ENCODE measurements at regions not wholly inside any gene's neighbourhood (a gene's known extent, or its start where the extent isn't known, plus 50 kb on each side); places are given as distances from the start of the nearest gene placed in this dataset.

DNA sequence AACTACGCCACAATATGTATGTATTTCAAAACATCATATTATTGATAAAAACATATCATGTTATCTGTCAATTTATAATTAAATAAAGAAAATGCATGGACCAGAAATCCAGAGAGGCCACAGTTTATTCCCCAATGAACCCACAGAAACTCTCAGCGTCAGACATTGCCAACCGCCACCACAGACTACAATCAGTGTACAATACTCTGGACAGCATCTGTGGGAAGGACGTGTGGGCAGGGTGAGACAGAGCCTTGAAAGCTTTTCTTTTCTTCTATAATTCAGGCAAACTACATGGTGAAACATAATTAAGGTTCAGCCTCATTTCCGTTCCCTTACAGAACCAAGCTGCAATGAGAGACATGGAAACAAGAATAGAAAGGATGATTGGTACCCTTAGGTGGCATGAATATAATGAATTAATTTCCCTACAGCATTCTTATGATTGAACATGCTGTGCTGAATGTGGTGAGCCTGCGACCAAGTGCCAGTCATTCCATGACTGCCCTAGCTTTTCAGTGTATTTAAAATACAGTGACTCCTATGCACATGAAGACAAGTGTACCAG lies 909.3 kb downstream of the SORCS1 start:
- H3K4me1 ChIP-seq (ENCODE audit: control insufficient read depth in 3 of 3, insufficient read depth in 2 of 3, low read depth in 1 of 3, low read length in 2 of 3), result no peaks in the 10 kb centered on the region
- FAIRE-seq (no peak), DNase-seq (no peak)
- no peaks in the 10 kb centered on the region for H3K9me3 ChIP-seq (ENCODE audit: control insufficient read depth in 2 of 2, insufficient read depth in 1 of 2, low read depth in 1 of 2, low read length in 1 of 2)
- no peaks in the 10 kb centered on the region for H3K27me3 ChIP-seq (ENCODE audit: control insufficient read depth in 3 of 3, insufficient read depth in 3 of 3, low read length in 3 of 3)
- no peak overlapping the region for H3K27ac ChIP-seq (ENCODE audit: low read depth in 1 of 3, low read length in 2 of 3)
- 70 to 79% (median 75%) methylated on average over 6 of the region's 6 CpGs for WGBS, 3 donors
- H3K4me3 ChIP-seq (ENCODE audit: low read depth in 1 of 3, low read length in 3 of 3), result no peak overlapping the region
- H3K36me3 ChIP-seq (ENCODE audit: control insufficient read depth in 3 of 3, insufficient read depth in 2 of 3, low read depth in 1 of 3, low read length in 3 of 3), result no peaks in the 10 kb centered on the region

DNA sequence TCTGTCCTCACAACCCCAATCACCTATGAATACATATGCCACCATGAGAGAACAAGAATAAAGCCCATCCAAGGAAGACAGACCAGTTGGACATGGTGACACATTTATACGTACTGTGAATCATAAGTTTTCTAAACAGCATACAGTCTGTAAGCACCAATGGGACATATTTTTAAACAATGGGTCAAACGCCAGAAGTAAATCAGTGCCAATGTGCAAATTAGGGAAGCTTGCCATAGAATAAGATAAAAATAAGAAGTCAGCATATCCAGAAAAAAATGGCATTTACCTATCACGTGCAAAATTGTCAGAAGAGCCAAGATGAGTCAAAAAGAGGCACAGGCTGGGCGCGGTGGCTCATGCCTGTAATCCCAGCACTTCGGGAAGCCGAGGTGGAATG lies 910.4 kb downstream of the SORCS1 start:
- no peaks in the 10 kb centered on the region for H3K9me3 ChIP-seq (ENCODE audit: control insufficient read depth in 2 of 2, insufficient read depth in 1 of 2, low read depth in 1 of 2, low read length in 1 of 2)
- no peaks in the 10 kb centered on the region for H3K36me3 ChIP-seq (ENCODE audit: control insufficient read depth in 3 of 3, insufficient read depth in 2 of 3, low read depth in 1 of 3, low read length in 3 of 3)
- no peaks in the 10 kb centered on the region for H3K27me3 ChIP-seq (ENCODE audit: control insufficient read depth in 3 of 3, insufficient read depth in 3 of 3, low read length in 3 of 3)
- H3K4me1 ChIP-seq (ENCODE audit: control insufficient read depth in 3 of 3, insufficient read depth in 2 of 3, low read depth in 1 of 3, low read length in 2 of 3), result no peaks in the 10 kb centered on the region
- FAIRE-seq, result no peak
- H3K4me3 ChIP-seq (ENCODE audit: low read depth in 1 of 3, low read length in 3 of 3), result no peak overlapping the region
- no peak for DNase-seq
- no peak overlapping the region for H3K27ac ChIP-seq (ENCODE audit: low read depth in 1 of 3, low read length in 2 of 3)
- 68 to 77% (median 73%) methylated on average over 7 of the region's 7 CpGs for WGBS, 3 donors

DNA sequence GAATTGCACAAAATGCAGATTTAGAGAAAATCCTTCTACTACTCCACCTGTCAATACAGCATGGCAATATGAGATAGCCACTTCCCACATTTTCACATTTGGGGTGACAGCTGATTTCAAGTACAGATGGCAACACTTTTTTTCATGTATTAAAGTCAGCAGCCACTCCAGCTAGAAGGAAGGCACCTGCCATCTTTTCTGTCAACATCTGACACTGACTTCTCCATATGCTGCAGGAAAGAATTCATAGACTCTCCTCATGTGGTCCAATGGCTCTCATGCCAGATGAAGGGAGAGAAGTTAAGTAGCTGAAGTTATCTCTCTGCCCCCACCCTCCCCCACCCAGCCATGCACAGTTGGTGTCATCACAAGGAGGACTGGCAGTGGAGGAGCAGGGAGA lies 912.0 kb downstream of the SORCS1 start:
- Histone ChIP-seq H3K27ac (ENCODE audit: low read depth in 1 of 3, low read length in 2 of 3) (no peak overlapping the region), H3K27me3 (ENCODE audit: control insufficient read depth in 3 of 3, insufficient read depth in 3 of 3, low read length in 3 of 3) (no peaks in the 10 kb centered on the region), H3K36me3 (ENCODE audit: control insufficient read depth in 3 of 3, insufficient read depth in 2 of 3, low read depth in 1 of 3, low read length in 3 of 3) (no peaks in the 10 kb centered on the region), H3K9me3 (ENCODE audit: control insufficient read depth in 2 of 2, insufficient read depth in 1 of 2, low read depth in 1 of 2, low read length in 1 of 2) (no peaks in the 10 kb centered on the region), H3K4me1 (ENCODE audit: control insufficient read depth in 3 of 3, insufficient read depth in 2 of 3, low read depth in 1 of 3, low read length in 2 of 3) (no peaks in the 10 kb centered on the region), H3K4me3 (ENCODE audit: low read depth in 1 of 3, low read length in 3 of 3) (no peak overlapping the region)
- DNase-seq (no peak), FAIRE-seq (no peak)

DNA sequence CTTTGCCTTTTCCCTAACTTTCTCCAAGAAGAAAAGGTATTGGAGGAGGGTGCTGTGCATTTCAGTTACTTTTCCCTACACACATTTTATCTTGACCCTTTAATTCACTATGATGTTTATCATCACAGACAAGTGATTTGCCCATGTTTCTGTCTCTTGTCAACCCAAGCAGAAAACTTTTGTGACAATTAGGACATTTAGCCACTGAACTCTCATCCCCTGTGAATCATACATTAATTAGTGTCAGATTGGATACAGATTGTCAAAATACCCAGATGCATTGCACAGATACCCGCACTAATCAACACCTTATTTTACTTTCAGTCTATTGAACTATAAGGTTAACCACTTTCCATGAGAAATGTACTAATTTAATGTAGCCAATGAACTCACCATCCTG lies 912.9 kb downstream of the SORCS1 start:
- no peak overlapping the region for H3K27ac ChIP-seq (ENCODE audit: low read depth in 1 of 3, low read length in 2 of 3)

DNA sequence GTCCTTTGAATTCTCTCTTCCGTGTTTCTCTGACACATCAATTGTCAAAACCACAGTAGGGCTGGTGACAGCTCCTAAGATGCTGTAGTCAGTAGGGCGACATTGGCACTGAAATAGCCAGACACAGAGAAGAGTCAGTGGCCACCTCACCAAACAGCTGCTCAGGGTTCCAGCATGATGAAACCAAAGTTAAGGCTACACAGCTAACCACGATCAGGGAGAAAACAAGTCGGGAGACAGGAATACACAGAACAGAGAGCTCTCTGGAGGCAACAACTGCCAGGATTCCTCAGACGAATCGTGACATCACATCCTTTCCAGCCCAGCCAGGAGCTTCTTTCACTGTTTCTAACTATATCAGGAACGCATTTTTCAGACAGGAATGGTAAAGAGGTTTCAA lies 922.2 kb downstream of the SORCS1 start:
- DNase-seq, result no peak
- H3K27me3 ChIP-seq (ENCODE audit: control insufficient read depth in 3 of 3, insufficient read depth in 3 of 3, low read length in 3 of 3), result no peaks in the 10 kb centered on the region
- H3K9me3 ChIP-seq (ENCODE audit: control insufficient read depth in 2 of 2, insufficient read depth in 1 of 2, low read depth in 1 of 2, low read length in 1 of 2), result no peaks in the 10 kb centered on the region
- no peak overlapping the region for H3K4me3 ChIP-seq (ENCODE audit: low read depth in 1 of 3, low read length in 3 of 3)
- WGBS, 3 donors, result 60 to 71% (median 63%) methylated on average over 7 of the region's 7 CpGs
- no peak overlapping the region for H3K27ac ChIP-seq (ENCODE audit: low read depth in 1 of 3, low read length in 2 of 3)
- no peaks in the 10 kb centered on the region for H3K4me1 ChIP-seq (ENCODE audit: control insufficient read depth in 3 of 3, insufficient read depth in 2 of 3, low read depth in 1 of 3, low read length in 2 of 3)
- no peaks in the 10 kb centered on the region for H3K36me3 ChIP-seq (ENCODE audit: control insufficient read depth in 3 of 3, insufficient read depth in 2 of 3, low read depth in 1 of 3, low read length in 3 of 3)
- no peak for FAIRE-seq

More for the DNA sequence above, 912.9 kb downstream of the SORCS1 start:
- Histone ChIP-seq H3K27me3 (ENCODE audit: control insufficient read depth in 3 of 3, insufficient read depth in 3 of 3, low read length in 3 of 3) (no peaks in the 10 kb centered on the region), H3K4me1 (ENCODE audit: control insufficient read depth in 3 of 3, insufficient read depth in 2 of 3, low read depth in 1 of 3, low read length in 2 of 3) (no peaks in the 10 kb centered on the region), H3K9me3 (ENCODE audit: control insufficient read depth in 2 of 2, insufficient read depth in 1 of 2, low read depth in 1 of 2, low read length in 1 of 2) (no peaks in the 10 kb centered on the region), H3K4me3 (ENCODE audit: low read depth in 1 of 3, low read length in 3 of 3) (no peak overlapping the region), H3K36me3 (ENCODE audit: control insufficient read depth in 3 of 3, insufficient read depth in 2 of 3, low read depth in 1 of 3, low read length in 3 of 3) (no peaks in the 10 kb centered on the region)
- no peak for FAIRE-seq
- DNase-seq, result no peak
- 88 to 95% (median 89%) methylated on average over 1 of the region's 1 CpG for WGBS, 3 donors

DNA sequence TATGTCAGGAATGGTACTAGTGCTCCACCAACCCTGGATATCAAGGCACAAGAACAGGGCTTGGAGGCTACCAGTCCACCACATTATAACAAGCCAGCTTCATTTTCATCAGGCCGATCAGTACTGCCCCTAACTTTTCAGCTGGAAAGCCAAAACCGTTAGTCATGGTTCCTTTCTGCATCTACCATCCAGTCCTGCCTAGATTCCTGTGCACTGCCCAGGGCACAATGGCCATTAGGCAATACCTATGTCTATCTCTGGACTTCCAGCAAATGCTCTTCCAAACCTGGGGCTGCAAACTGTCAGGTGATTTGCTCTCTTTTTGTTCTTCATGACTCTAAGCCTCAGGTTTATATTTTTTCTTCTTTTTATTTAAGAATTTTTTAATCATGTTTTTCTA lies 937.7 kb downstream of the SORCS1 start:
- Histone ChIP-seq H3K27ac (ENCODE audit: low read depth in 1 of 3, low read length in 2 of 3) (no peak overlapping the region), H3K4me3 (ENCODE audit: low read depth in 1 of 3, low read length in 3 of 3) (no peak overlapping the region), H3K36me3 (ENCODE audit: control insufficient read depth in 3 of 3, insufficient read depth in 2 of 3, low read depth in 1 of 3, low read length in 3 of 3) (no peaks in the 10 kb centered on the region), H3K9me3 (ENCODE audit: control insufficient read depth in 2 of 2, insufficient read depth in 1 of 2, low read depth in 1 of 2, low read length in 1 of 2) (no peaks in the 10 kb centered on the region), H3K27me3 (ENCODE audit: control insufficient read depth in 3 of 3, insufficient read depth in 3 of 3, low read length in 3 of 3) (no peaks in the 10 kb centered on the region), H3K4me1 (ENCODE audit: control insufficient read depth in 3 of 3, insufficient read depth in 2 of 3, low read depth in 1 of 3, low read length in 2 of 3) (no peaks in the 10 kb centered on the region)
- FAIRE-seq, result no peak
- no peak for DNase-seq
- 55 to 72% (median 65%) methylated on average over 2 of the region's 2 CpGs for WGBS, 3 donors

DNA sequence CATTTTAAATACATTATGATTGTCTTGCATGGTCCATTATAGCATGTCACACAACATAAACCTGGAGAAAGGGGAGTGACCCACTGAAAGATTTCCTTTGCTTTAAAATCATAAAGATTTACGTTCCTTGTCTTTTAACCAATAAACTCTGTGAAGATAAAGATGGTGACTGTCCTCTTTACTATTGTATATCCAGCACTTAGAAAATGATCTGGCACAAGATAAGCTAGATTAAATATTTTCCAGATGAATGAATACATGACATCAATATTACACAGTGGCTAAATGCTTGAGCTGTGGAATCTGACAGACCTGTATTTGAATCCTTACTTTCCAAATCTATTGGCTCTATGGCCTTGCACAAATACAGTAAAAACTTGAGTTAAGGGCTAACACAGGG lies 938.4 kb downstream of the SORCS1 start:
- 8 to 54% (median 21%) methylated on average over 1 of the region's 1 CpG for WGBS, 3 donors

DNA sequence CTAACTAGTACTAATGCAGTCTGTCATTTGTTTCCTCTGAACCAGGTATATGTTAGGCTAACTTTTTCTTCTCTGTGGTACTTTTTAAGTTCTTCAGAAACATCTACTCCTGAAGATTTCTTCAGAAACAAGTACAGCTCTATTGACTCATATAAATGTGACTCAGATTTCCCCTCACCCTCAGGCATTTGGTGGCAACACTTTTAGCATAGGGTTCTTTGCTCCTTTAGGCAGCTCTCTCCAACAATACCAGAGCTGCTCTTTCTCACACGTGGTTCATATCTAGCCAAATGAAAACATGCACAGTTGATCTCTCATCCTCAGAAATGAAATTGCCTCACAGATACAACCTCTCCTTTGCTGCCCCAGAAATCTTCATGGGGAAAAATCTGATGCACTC lies 939.8 kb downstream of the SORCS1 start:
- FAIRE-seq, result no peak
- Histone ChIP-seq H3K27ac (ENCODE audit: low read depth in 1 of 3, low read length in 2 of 3) (no peak overlapping the region), H3K27me3 (ENCODE audit: control insufficient read depth in 3 of 3, insufficient read depth in 3 of 3, low read length in 3 of 3) (no peaks in the 10 kb centered on the region), H3K36me3 (ENCODE audit: control insufficient read depth in 3 of 3, insufficient read depth in 2 of 3, low read depth in 1 of 3, low read length in 3 of 3) (no peaks in the 10 kb centered on the region), H3K9me3 (ENCODE audit: control insufficient read depth in 2 of 2, insufficient read depth in 1 of 2, low read depth in 1 of 2, low read length in 1 of 2) (no peaks in the 10 kb centered on the region), H3K4me3 (ENCODE audit: low read depth in 1 of 3, low read length in 3 of 3) (no peak overlapping the region), H3K4me1 (ENCODE audit: control insufficient read depth in 3 of 3, insufficient read depth in 2 of 3, low read depth in 1 of 3, low read length in 2 of 3) (no peaks in the 10 kb centered on the region)
- no peak for DNase-seq
- WGBS, 3 donors, result 33 to 52% (median 37%) methylated on average over 1 of the region's 1 CpG

More for the DNA sequence above, 938.4 kb downstream of the SORCS1 start:
- H3K4me1 ChIP-seq (ENCODE audit: control insufficient read depth in 3 of 3, insufficient read depth in 2 of 3, low read depth in 1 of 3, low read length in 2 of 3), result no peaks in the 10 kb centered on the region
- H3K4me3 ChIP-seq (ENCODE audit: low read depth in 1 of 3, low read length in 3 of 3), result no peak overlapping the region
- no peaks in the 10 kb centered on the region for H3K9me3 ChIP-seq (ENCODE audit: control insufficient read depth in 2 of 2, insufficient read depth in 1 of 2, low read depth in 1 of 2, low read length in 1 of 2)
- no peak for FAIRE-seq
- no peak for DNase-seq
- no peaks in the 10 kb centered on the region for H3K27me3 ChIP-seq (ENCODE audit: control insufficient read depth in 3 of 3, insufficient read depth in 3 of 3, low read length in 3 of 3)
- no peaks in the 10 kb centered on the region for H3K36me3 ChIP-seq (ENCODE audit: control insufficient read depth in 3 of 3, insufficient read depth in 2 of 3, low read depth in 1 of 3, low read length in 3 of 3)
- no peak overlapping the region for H3K27ac ChIP-seq (ENCODE audit: low read depth in 1 of 3, low read length in 2 of 3)

DNA sequence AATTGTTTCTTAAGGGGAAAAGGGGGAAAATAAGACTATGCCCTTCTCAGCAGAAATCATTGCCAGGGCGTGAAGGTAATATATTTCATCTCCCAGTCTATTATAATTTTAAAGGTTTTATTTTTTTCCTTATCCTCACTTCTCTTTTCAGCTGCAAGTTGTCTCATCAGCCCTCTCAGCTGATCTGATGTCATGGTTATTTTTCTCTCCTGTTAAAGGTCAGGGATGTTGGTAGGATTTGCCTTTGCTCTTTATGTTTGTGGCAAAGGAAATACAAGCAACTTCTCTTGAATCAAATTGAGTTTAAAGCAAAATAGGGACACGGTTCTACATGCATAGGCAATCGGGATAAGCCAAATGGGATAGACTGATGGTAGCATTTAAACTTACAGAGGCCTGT lies 946.9 kb downstream of the SORCS1 start:
- Histone ChIP-seq H3K4me1 (ENCODE audit: control insufficient read depth in 3 of 3, insufficient read depth in 2 of 3, low read depth in 1 of 3, low read length in 2 of 3) (no peaks in the 10 kb centered on the region), H3K36me3 (ENCODE audit: control insufficient read depth in 3 of 3, insufficient read depth in 2 of 3, low read depth in 1 of 3, low read length in 3 of 3) (no peaks in the 10 kb centered on the region), H3K27ac (ENCODE audit: low read depth in 1 of 3, low read length in 2 of 3) (no peak overlapping the region), H3K4me3 (ENCODE audit: low read depth in 1 of 3, low read length in 3 of 3) (no peak overlapping the region), H3K9me3 (ENCODE audit: control insufficient read depth in 2 of 2, insufficient read depth in 1 of 2, low read depth in 1 of 2, low read length in 1 of 2) (no peaks in the 10 kb centered on the region), H3K27me3 (ENCODE audit: control insufficient read depth in 3 of 3, insufficient read depth in 3 of 3, low read length in 3 of 3) (no peaks in the 10 kb centered on the region)
- no peak for FAIRE-seq
- DNase-seq, result no peak
- WGBS, 3 donors, result 57 to 66% (median 62%) methylated on average over 3 of the region's 3 CpGs
